ENCODE measurements at regions not wholly inside any gene's neighbourhood (a gene's known extent, or its start where the extent isn't known, plus 50 kb on each side); places are given as distances from the start of the nearest gene placed in this dataset.

DNA sequence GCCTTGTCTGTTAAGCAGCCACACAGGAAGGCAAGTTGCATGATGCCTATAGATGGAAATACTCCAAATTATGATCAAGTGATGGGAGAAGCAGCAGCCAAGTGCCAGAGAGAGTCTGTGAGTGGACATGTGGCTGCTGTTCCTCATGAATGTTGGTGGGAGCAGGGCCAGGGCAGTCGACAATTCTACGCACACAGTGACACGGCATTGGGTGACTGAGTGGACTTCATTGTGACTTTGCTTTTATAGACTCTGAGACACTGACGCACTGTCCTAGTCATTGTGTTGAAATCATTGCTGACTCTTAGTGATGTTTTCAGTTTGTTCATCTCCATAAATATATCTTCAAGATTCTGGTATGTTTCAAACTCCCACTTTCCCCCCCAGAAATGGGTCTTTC is 246.3 kb upstream of the SEMA6D start:
- FAIRE-seq: no peak
- intact Hi-C loops (cut with DNase I): no loop called here
- H3K9ac ChIP-seq (ENCODE audit: low read length in 3 of 3): no peak overlapping the region

DNA sequence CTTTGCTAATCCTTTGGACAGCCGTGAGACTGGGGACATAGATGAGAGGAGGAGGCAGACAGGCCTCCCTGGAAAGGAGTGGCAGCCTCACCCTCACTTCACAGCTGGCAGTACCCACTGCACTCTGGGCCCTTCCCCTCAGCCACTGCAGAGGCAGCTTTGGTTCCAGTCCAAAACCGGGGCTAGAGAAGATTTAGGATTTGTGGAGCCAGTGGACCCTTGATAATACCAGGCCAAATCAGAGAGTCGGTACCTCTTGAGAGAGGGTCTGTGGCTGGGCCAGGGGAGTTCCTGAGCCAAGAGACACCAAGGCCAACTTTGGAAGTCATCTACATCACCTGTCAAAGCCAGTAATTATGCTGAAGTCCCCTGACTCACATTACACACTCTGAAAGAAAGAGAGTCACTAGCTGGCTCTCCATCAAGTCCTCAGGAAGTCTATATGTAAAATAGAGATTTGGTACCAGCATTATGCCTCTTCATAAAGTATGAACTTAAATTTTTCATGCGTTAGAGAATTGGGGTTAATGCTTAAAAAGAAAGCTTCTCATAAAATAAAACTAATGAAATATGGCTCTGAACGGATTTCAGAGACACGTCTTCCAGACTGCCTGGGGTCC is 244.1 kb upstream of the SEMA6D start:
- no peaks in the 10 kb centered on the region for H3K27me3 ChIP-seq (ENCODE audit: control insufficient read depth, insufficient read depth, low read length)
- H3K4me1 ChIP-seq (ENCODE audit: control insufficient read depth in 2 of 3, insufficient read depth in 2 of 3, low read depth in 1 of 3, low read length in 3 of 3): no peaks in the 10 kb centered on the region
- no peak for TF ChIP-seq CTCF (IDR thresholded peaks at IDR 0.05; ENCODE audit: borderline replicate concordance, extremely low read depth, insufficient read depth)
- DNase-seq: peak in 1 of 5 donors; percentile 17
- no peaks in the 10 kb centered on the region for H3K36me3 ChIP-seq (ENCODE audit: control insufficient read depth in 2 of 3, insufficient read depth in 3 of 3, low read length in 3 of 3)
- H3K9ac ChIP-seq (ENCODE audit: low read length in 3 of 3): no peak overlapping the region
- H3K27ac ChIP-seq (ENCODE audit: low read depth in 2 of 2, low read length in 2 of 2): no peak overlapping the region
- FAIRE-seq: no peak
- H3K4me3 ChIP-seq (ENCODE audit: low read length in 3 of 3): no peak overlapping the region
- intact Hi-C loops (cut with DNase I): no loop called here
- H3K9me3 ChIP-seq (ENCODE audit: control insufficient read depth in 2 of 3, insufficient read depth in 1 of 3, low read length in 3 of 3): no peaks in the 10 kb centered on the region

More for the DNA sequence above, 246.3 kb upstream of the SEMA6D start:
- Histone ChIP-seq H3K36me3 (ENCODE audit: control insufficient read depth in 2 of 3, insufficient read depth in 3 of 3, low read length in 3 of 3) (no peaks in the 10 kb centered on the region), H3K27ac (ENCODE audit: low read depth in 2 of 2, low read length in 2 of 2) (no peak overlapping the region), H3K9me3 (ENCODE audit: control insufficient read depth in 2 of 3, insufficient read depth in 1 of 3, low read length in 3 of 3) (no peaks in the 10 kb centered on the region), H3K4me3 (ENCODE audit: low read length in 3 of 3) (no peak overlapping the region), H3K27me3 (ENCODE audit: control insufficient read depth, insufficient read depth, low read length) (no peaks in the 10 kb centered on the region), H3K4me1 (ENCODE audit: control insufficient read depth in 2 of 3, insufficient read depth in 2 of 3, low read depth in 1 of 3, low read length in 3 of 3) (no peaks in the 10 kb centered on the region)
- DNase-seq: no peak
- no peak for TF ChIP-seq CTCF (IDR thresholded peaks at IDR 0.05; ENCODE audit: borderline replicate concordance, extremely low read depth, insufficient read depth)

DNA sequence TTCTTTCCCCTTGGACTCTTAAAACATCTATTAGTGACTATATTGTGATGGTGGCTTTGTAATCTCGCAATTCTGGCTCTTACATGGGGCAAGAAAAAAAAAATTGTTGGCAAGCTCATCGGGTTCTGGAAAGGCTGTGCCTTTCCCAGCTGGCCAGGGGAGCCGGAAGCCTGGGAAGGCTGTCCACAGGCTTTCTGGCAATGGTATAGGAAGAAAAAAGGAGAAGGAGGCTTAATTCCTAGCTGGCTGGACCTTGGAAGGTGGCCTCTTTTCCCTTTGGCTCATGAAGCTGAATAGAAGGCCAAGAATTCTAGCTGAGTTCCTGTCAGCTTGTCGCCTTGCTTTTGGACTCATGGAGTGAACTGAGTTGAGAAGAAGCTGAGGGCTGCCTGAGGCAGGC is 243.5 kb upstream of the SEMA6D start:
- Histone ChIP-seq H3K4me3 (ENCODE audit: low read length in 3 of 3) (no peak overlapping the region), H3K27ac (ENCODE audit: low read depth in 2 of 2, low read length in 2 of 2) (no peak overlapping the region), H3K9me3 (ENCODE audit: control insufficient read depth in 2 of 3, insufficient read depth in 1 of 3, low read length in 3 of 3) (no peaks in the 10 kb centered on the region), H3K4me1 (ENCODE audit: control insufficient read depth in 2 of 3, insufficient read depth in 2 of 3, low read depth in 1 of 3, low read length in 3 of 3) (no peaks in the 10 kb centered on the region), H3K27me3 (ENCODE audit: control insufficient read depth, insufficient read depth, low read length) (no peaks in the 10 kb centered on the region), H3K36me3 (ENCODE audit: control insufficient read depth in 2 of 3, insufficient read depth in 3 of 3, low read length in 3 of 3) (no peaks in the 10 kb centered on the region), H3K9ac (ENCODE audit: low read length in 3 of 3) (no peak overlapping the region)
- TF ChIP-seq CTCF (IDR thresholded peaks at IDR 0.05; ENCODE audit: borderline replicate concordance, extremely low read depth, insufficient read depth): no peak
- no peak for FAIRE-seq
- intact Hi-C loops (cut with DNase I): no loop called here
- DNase-seq: peak in 2 of 5 donors; percentile 33 to 59

DNA sequence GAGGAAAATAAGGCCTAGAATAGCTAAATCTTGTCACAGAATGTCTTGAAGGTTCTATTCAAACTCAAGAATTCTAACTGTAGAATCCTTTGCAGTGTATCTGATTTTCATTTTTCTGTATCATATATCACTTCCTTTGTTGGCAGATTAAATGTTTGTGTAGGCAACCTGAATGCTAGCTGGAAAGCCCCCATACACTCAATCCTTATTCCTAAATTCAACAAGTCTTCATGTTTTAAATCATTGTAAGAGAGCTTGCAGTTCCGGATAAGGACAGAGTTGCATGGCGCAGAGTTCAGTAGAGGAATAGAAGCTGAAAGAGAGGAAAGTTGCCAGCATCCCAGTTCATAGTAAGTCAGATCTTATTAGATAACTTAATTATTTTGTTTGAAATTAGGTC is 242.0 kb upstream of the SEMA6D start:
- intact Hi-C loops (cut with DNase I): no loop called here
- no peak overlapping the region for H3K9ac ChIP-seq (ENCODE audit: low read length in 3 of 3)
- no peaks in the 10 kb centered on the region for H3K9me3 ChIP-seq (ENCODE audit: control insufficient read depth in 2 of 3, insufficient read depth in 1 of 3, low read length in 3 of 3)
- H3K27me3 ChIP-seq (ENCODE audit: control insufficient read depth, insufficient read depth, low read length): no peaks in the 10 kb centered on the region
- FAIRE-seq: no peak
- no peaks in the 10 kb centered on the region for H3K36me3 ChIP-seq (ENCODE audit: control insufficient read depth in 2 of 3, insufficient read depth in 3 of 3, low read length in 3 of 3)
- no peaks in the 10 kb centered on the region for H3K4me1 ChIP-seq (ENCODE audit: control insufficient read depth in 2 of 3, insufficient read depth in 2 of 3, low read depth in 1 of 3, low read length in 3 of 3)
- DNase-seq: no peak
- TF ChIP-seq CTCF (IDR thresholded peaks at IDR 0.05; ENCODE audit: borderline replicate concordance, extremely low read depth, insufficient read depth): no peak
- no peak overlapping the region for H3K4me3 ChIP-seq (ENCODE audit: low read length in 3 of 3)
- H3K27ac ChIP-seq (ENCODE audit: low read depth in 2 of 2, low read length in 2 of 2): no peak overlapping the region
